ENCODE measurements at regions not wholly inside any gene's neighbourhood (a gene's known extent, or its start where the extent isn't known, plus 50 kb on each side); places are given as distances from the start of the nearest gene placed in this dataset.

DNA sequence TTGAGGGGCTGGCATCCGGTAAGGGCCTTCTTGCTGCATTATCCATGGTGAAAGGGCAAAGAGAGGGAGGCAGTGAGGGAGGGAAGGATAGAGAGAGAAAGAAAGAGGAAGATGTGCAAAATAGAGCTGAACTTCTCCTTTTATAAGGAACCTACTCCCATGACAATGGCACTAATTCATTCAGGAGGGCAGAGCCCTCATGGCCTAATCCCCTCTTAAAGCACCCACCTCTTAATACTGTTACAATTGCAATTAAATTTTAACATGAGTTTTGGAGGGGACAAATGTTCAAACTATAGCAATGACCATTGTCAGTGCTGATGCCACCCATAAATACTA is 60.2 kb downstream of the CXCR4 start:
- TF ChIP-seq, protein P1, sequence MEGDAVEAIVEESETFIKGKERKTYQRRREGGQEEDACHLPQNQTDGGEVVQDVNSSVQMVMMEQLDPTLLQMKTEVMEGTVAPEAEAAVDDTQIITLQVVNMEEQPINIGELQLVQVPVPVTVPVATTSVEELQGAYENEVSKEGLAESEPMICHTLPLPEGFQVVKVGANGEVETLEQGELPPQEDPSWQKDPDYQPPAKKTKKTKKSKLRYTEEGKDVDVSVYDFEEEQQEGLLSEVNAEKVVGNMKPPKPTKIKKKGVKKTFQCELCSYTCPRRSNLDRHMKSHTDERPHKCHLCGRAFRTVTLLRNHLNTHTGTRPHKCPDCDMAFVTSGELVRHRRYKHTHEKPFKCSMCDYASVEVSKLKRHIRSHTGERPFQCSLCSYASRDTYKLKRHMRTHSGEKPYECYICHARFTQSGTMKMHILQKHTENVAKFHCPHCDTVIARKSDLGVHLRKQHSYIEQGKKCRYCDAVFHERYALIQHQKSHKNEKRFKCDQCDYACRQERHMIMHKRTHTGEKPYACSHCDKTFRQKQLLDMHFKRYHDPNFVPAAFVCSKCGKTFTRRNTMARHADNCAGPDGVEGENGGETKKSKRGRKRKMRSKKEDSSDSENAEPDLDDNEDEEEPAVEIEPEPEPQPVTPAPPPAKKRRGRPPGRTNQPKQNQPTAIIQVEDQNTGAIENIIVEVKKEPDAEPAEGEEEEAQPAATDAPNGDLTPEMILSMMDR (IDR thresholded peaks at IDR 0.05; ENCODE audit: low read depth, low read length, poor library complexity, severe bottlenecking): no peak
- TF ChIP-seq EZH2phosphoT487 (IDR thresholded peaks at IDR 0.05; ENCODE audit: borderline replicate concordance, low read length): no peak

Data from DOHH2 (cell line).